H1 (cell line): ENCODE measurements at regions not wholly inside any gene's neighbourhood (a gene's known extent, or its start where the extent isn't known, plus 50 kb on each side); places are given as distances from the start of the nearest gene placed in this dataset.

Experiments used
- CHD7 ChIP-seq: fragments of 300-600 bp; sonication (generic); IDR thresholded peaks from 2 replicates; pipeline ENCODE4 v1.7.1; 2012; ENCODE audit warnings: low read length, moderate library complexity, mild to moderate bottlenecking, inconsistent platforms; ENCODE audit not compliant: insufficient replicate concordance
- CREB1 ChIP-seq: IDR thresholded peaks from 2 replicates; pipeline ENCODE4 v1.6.1; 2012; ENCODE audit warnings: inconsistent platforms
- MAFK ChIP-seq: IDR thresholded peaks from 2 replicates; pipeline ENCODE4 v1.6.1; 2012; ENCODE audit warnings: low read depth, mild to moderate bottlenecking, improper control_type of control experiment, low read length
- PHF8 ChIP-seq: fragments of 200-600 bp; sonication (generic); conservative IDR thresholded peaks from 2 replicates; pipeline ENCODE4 v1.7.1; 2012; ENCODE audit warnings: low read depth, mild to moderate bottlenecking, inconsistent platforms, low read length, moderate library complexity
- RFX5 ChIP-seq: IDR thresholded peaks from 2 replicates; pipeline ENCODE4 v1.6.1; 2011; ENCODE audit warnings: low read depth, low read length, improper control_type of control experiment, borderline replicate concordance
- SP1 ChIP-seq: IDR thresholded peaks from 2 replicates; pipeline ENCODE4 v1.6.1; 2011; ENCODE audit warnings: low read depth, low read length
- TBP ChIP-seq: IDR thresholded peaks from 2 replicates; pipeline ENCODE4 v1.6.1; 2011; ENCODE audit warnings: low read depth, low read length, improper control_type of control experiment
- TCF12 ChIP-seq: IDR thresholded peaks from 2 replicates; pipeline ENCODE4 v1.6.1; 2011; ENCODE audit warnings: low read depth, mild to moderate bottlenecking, low read length
- USF2 ChIP-seq: IDR thresholded peaks from 2 replicates; pipeline ENCODE4 v1.6.1; 2011; ENCODE audit warnings: low read length, improper control_type of control experiment

- TF ChIP-seq CHD7: no peak
- TF ChIP-seq MAFK: no peak
- TF ChIP-seq CREB1: no peak
- TF ChIP-seq TBP: no peak
- no peak for TF ChIP-seq RFX5
- no peak for TF ChIP-seq USF2
- TF ChIP-seq TCF12: no peak
- TF ChIP-seq SP1: no peak
- TF ChIP-seq PHF8: no peak
Measured at GRCh38 chr11:121372028-121372427, 79.5 kb downstream of the SC5D start (continued).
